MM.1S (cell line): ENCODE measurements at regions not wholly inside any gene's neighbourhood (a gene's known extent, or its start where the extent isn't known, plus 50 kb on each side); places are given as distances from the start of the nearest gene placed in this dataset.

ENCODE experiments used
- DNase-seq: peaks from one replicate; pipeline ENCODE4 v3.0.0-alpha.2; 2015
- H2AFZ ChIP-seq: fragments of 300-600 bp; sonication (generic); 2 replicates; pipeline ENCODE4 v1.6.0; 2016; ENCODE audit warnings: antibody characterized with exemption, low read length
- H3F3A ChIP-seq: fragments of 300-600 bp; sonication (generic); 2 replicates; pipeline ENCODE4 v1.6.1; 2016; ENCODE audit warnings: mild to moderate bottlenecking, antibody characterized with exemption, low read length, moderate library complexity, mixed read lengths; ENCODE audit not compliant: insufficient read depth
- H3K27ac ChIP-seq: fragments of 300-600 bp; sonication (generic); 2 replicates; pipeline ENCODE4 v1.5.1; 2016; ENCODE audit warnings: mild to moderate bottlenecking, low read length
- H3K27me3 ChIP-seq: fragments of 300-600 bp; sonication (generic); replicated peaks from 2 replicates; pipeline ENCODE4 v1.6.0; 2016; ENCODE audit warnings: low read length; ENCODE audit not compliant: insufficient read depth
- H3K36me3 ChIP-seq: fragments of 300-600 bp; sonication (generic); replicated peaks from 2 replicates; pipeline ENCODE4 v1.6.1; 2016; ENCODE audit warnings: mild to moderate bottlenecking, low read length, mixed read lengths; ENCODE audit not compliant: insufficient read depth
- H3K4me1 ChIP-seq: fragments of 300-600 bp; sonication (generic); 2 replicates; pipeline ENCODE4 v1.6.1; 2016; ENCODE audit warnings: low read length, mixed read lengths
- H3K4me2 ChIP-seq: fragments of 300-600 bp; sonication (generic); 2 replicates; pipeline ENCODE4 v1.6.0; 2016; ENCODE audit warnings: low read depth, low read length
- H3K4me3 ChIP-seq: fragments of 300-600 bp; sonication (generic); 2 replicates; pipeline ENCODE4 v1.5.1; 2016; ENCODE audit warnings: low read length, mixed read lengths
- H3K79me2 ChIP-seq: fragments of 300-600 bp; sonication (generic); 2 replicates; pipeline ENCODE4 v1.6.1; 2016; ENCODE audit warnings: mixed run types, low read length, mixed read lengths
- H3K9ac ChIP-seq: fragments of 300-600 bp; sonication (generic); 2 replicates; pipeline ENCODE4 v1.6.1; 2016; ENCODE audit warnings: low read length, mixed read lengths
- H3K9me2 ChIP-seq: fragments of 300-600 bp; sonication (generic); replicated peaks from 2 replicates; pipeline ENCODE4 v1.6.1; 2016; ENCODE audit warnings: mild to moderate bottlenecking, low read length, mixed read lengths; ENCODE audit not compliant: insufficient read depth
- H3K9me3 ChIP-seq: fragments of 300-600 bp; sonication (generic); replicated peaks from 2 replicates; pipeline ENCODE4 v1.6.1; 2016; ENCODE audit warnings: mild to moderate bottlenecking, low read length, mixed read lengths; ENCODE audit not compliant: insufficient read depth
- H4K20me1 ChIP-seq: fragments of 300-600 bp; sonication (generic); 2 replicates; pipeline ENCODE4 v1.6.1; 2016; ENCODE audit warnings: mild to moderate bottlenecking, low read length, moderate library complexity, mixed read lengths; ENCODE audit not compliant: insufficient read depth
- CTCF ChIP-seq: fragments of 300-600 bp; sonication (generic); IDR thresholded peaks from 2 replicates; pipeline ENCODE4 v1.5.1; 2016; ENCODE audit warnings: antibody characterized with exemption, low read length, mixed read lengths
- EZH2 ChIP-seq: fragments of 300-600 bp; sonication (generic); optimal IDR thresholded peaks from 2 replicates; pipeline ENCODE3; 2017; ENCODE audit warnings: low read depth, mild to moderate bottlenecking, antibody characterized with exemption, low read length, mixed read lengths
- EZH2phosphoT487 ChIP-seq: fragments of 300-600 bp; sonication (generic); IDR thresholded peaks from 2 replicates; pipeline ENCODE4 v1.6.1; 2018; ENCODE audit warnings: antibody characterized with exemption, low read length

GRCh38 chr13:74067818-74068217 lies 66.4 kb downstream of the KLF12 start:
- H3K9me3 ChIP-seq = no peaks in the 10 kb centered on the region
- H3K36me3 ChIP-seq = no peaks in the 10 kb centered on the region
- no peaks in the 10 kb centered on the region for H3K9me2 ChIP-seq
- no peaks in the 10 kb centered on the region for H3K27me3 ChIP-seq
- H3K4me3 ChIP-seq = no peak overlapping the region
- H3K4me1 ChIP-seq = peaks cover 43% of the 10 kb centered on the region
- peaks cover 61% of the 10 kb centered on the region for H3K79me2 ChIP-seq
- peaks cover 37% of the 10 kb centered on the region for H3F3A ChIP-seq
- no peak overlapping the region for H3K9ac ChIP-seq
- DNase-seq = no peak
- no peaks in the 10 kb centered on the region for H4K20me1 ChIP-seq
- TF ChIP-seq CTCF = no peak
- no peak for TF ChIP-seq EZH2phosphoT487
- no peak for TF ChIP-seq EZH2
- H2AFZ ChIP-seq = no peak overlapping the region
- H3K27ac ChIP-seq = no peak overlapping the region
- no peak overlapping the region for H3K4me2 ChIP-seq

- no peak overlapping the region for H2AFZ ChIP-seq
- H3K27ac ChIP-seq = no peak overlapping the region
- no peak overlapping the region for H3K4me3 ChIP-seq
- no peaks in the 10 kb centered on the region for H4K20me1 ChIP-seq
- H3K9ac ChIP-seq = no peak overlapping the region
- no peak overlapping the region for H3K4me2 ChIP-seq
- DNase-seq = no peak
- H3K27me3 ChIP-seq = no peaks in the 10 kb centered on the region
- TF ChIP-seq EZH2phosphoT487 = no peak
- TF ChIP-seq EZH2 = no peak
- no peak for TF ChIP-seq CTCF
- H3K9me2 ChIP-seq = no peaks in the 10 kb centered on the region
- peaks cover 43% of the 10 kb centered on the region for H3K4me1 ChIP-seq
- H3K36me3 ChIP-seq = no peaks in the 10 kb centered on the region
- no peaks in the 10 kb centered on the region for H3K9me3 ChIP-seq
- H3F3A ChIP-seq = peaks cover 46% of the 10 kb centered on the region
- H3K79me2 ChIP-seq = peaks cover 60% of the 10 kb centered on the region
These were observed 67.3 kb downstream of the KLF12 start for GRCh38 chr13:74066937-74067336.

GRCh38 chr13:74064805-74065312 lies 69.3 kb downstream of the KLF12 start:
- Histone ChIP-seq H3F3A (peaks cover 44% of the 10 kb centered on the region), H3K36me3 (no peaks in the 10 kb centered on the region), H3K9ac (no peak overlapping the region), H3K9me3 (no peaks in the 10 kb centered on the region), H3K9me2 (no peaks in the 10 kb centered on the region), H3K27me3 (no peaks in the 10 kb centered on the region), H2AFZ (no peak overlapping the region), H3K4me2 (no peak overlapping the region), H3K4me1 (peaks cover 44% of the 10 kb centered on the region), H3K79me2 (peaks cover 67% of the 10 kb centered on the region), H3K27ac (no peak overlapping the region), H4K20me1 (no peaks in the 10 kb centered on the region), H3K4me3 (no peak overlapping the region)
- DNase-seq = no peak
- no peak for TF ChIP-seq EZH2phosphoT487
- TF ChIP-seq CTCF = no peak
- TF ChIP-seq EZH2 = no peak
